ENCODE measurements at regions not wholly inside any gene's neighbourhood (a gene's known extent, or its start where the extent isn't known, plus 50 kb on each side); places are given as distances from the start of the nearest gene placed in this dataset.

GRCh38 chr1:209364716-209365115 is 218.8 kb upstream of the CAMK1G start:
- no peak for DNase-seq

GRCh38 chr1:209367061-209367772 is 216.3 kb upstream of the CAMK1G start:
- DNase-seq, result no peak

GRCh38 chr1:209368864-209369598 is 214.5 kb upstream of the CAMK1G start:
- no peak for DNase-seq

DNA sequence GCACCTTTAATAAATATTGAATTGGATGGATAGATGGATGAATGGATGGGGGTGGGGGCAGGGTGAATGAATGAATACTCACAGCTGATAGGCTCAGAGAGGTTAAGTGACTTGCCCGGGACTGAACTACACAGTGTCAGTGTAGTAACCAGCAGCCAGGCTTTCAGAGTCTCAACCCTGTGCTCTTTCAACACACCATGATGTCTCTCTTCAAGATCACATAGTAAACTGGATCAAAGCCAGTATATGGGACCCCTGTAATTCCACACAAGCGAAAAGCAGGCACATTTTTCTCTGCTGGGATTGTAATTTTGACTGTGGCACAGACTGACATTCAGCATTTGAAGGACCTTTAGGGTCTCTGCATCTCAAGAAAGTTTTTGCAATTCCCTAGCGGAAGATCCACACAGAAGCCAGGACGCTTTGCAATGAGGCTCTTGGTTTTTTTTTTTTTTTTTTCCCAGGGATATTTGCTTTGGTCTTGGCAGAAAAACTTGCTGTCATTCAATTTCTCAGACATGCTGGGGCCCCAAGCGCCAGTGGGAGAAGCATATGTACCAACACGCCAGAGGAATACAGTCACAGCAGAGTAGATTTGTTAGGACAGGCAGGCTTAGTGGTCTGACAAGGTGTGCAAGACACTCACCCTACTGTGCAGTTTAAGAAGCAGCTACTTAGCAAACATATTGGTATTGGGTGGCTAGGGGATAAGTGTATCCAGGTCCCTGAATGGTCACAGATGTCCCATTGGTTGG is 213.1 kb upstream of the CAMK1G start:
- no peak for DNase-seq

GRCh38 chr1:209375097-209375496 is 208.4 kb upstream of the CAMK1G start:
- no peak for DNase-seq

- no peak for DNase-seq
These were observed 207.7 kb upstream of the CAMK1G start for GRCh38 chr1:209375671-209376365.

DNA sequence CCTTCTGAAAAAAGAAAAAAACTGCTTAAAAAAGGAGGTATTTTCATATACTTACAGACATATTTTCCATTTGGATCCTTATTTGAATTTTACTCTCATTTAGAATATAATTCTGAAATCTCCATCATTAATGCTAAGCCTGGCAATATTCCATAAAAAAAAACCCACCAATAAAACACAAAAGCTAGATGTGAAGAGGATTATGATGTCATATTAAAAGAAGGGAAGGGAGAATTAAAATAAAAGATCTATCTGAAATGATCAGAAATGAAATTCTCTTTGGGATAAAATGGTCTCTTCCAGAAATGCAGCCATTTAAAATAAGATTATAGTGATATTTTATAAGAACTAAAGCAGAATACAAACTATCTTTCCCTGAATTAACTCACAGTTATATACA is 206.7 kb upstream of the CAMK1G start:
- DNase-seq, result no peak

GRCh38 chr1:209377995-209378394 is 205.5 kb upstream of the CAMK1G start:
- DNase-seq, result no peak

GRCh38 chr1:209379280-209379679 is 204.2 kb upstream of the CAMK1G start:
- no peak for DNase-seq

DNA sequence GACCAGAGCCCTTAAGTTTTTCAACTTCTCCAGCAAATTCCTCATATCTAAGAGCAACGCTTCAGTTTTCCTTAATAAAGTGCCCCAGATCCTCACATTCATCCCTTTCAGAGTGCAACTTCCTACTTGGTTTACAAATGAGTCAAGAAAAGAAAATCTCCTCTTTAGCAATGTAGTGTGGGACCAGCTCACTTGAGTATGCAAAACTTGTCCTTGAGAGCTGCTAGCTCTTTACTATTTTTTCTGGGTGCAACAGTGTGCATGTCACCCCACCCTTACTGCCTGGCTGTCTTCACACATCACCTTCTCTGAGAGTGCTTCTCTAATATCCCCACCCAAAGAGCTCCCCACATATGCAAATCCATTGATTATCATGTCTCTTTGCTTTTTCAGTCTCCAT is 203.1 kb upstream of the CAMK1G start:
- DNase-seq, result no peak

GRCh38 chr1:209382231-209383100 is 201.0 kb upstream of the CAMK1G start:
- no peak for DNase-seq

GRCh38 chr1:209383422-209383821 is 200.1 kb upstream of the CAMK1G start:
- no peak for DNase-seq

DNA sequence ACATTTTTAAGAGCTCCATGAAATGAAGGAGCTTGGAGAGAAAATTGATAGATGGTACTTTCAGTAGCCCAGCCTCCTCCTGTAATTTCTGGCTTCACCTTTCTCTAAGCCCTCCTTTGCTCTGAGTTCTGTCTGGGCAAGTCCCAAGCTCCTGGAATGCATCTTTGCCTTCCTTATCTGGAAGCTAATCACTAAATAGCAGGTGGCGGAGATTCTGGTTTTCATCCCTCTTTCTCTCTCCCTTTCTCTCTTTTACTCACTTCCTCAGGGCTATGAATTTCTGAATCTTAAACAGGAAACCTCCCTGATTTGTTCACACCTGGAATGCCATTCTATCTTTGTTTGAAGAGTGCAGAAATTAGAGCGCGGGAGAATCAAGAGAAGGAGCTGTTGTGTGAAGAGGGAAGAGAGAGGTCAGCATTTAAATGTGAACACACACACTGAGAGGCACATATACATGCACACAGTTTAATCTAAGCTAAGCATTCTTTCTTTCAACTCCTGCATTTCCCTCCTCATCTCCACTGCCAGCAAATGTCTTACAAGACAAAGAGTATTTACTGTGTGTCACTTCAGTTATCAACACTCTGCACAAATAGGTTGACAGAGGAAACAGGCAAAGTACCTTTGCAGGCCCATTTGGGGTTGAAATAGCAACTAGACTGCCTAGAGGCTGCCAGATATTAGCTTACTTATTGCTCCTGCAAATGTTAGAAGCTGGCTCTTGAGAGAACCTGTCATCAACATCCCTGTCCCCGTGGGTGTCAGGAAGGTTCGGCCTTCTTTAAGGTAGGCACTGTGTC is 199.4 kb upstream of the CAMK1G start:
- no peak for DNase-seq

DNA sequence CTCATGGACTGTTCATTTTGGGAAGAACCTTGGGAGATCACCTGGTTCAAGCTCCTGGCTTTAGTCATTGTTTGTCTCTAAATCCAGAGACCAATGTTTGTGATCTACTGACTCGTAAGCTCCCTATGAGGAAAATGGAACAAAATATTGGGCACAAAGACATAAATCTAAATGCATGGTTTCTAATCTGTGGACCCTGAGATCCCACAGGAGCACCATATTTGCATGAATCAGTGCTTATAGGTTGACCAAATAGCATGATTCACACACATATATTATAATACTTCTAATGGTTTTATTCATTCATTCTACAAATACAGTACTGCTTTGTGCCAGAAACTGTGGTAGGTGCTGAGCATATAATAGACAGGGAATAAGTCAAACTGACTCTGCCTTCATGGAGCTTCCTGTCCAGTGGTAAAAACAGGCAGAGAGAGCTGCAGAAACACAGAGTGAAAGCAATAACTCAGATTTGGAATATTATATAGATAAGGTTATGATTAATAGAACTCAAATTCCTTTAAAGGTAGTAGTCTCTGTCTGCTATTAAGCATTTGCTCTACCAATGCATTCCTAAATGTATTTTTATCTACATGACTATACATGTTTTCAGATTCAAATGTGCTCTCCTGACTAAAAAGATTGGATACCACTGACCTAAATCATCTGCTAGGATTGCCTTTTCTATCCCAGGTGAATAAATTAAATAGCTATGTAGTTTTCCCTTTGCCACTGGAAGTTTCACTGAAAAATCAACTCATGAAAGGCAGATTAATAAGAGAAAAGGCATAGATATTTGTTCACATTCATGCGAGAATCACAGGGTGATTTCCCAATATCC is 198.6 kb upstream of the CAMK1G start:
- no peak for DNase-seq

DNA sequence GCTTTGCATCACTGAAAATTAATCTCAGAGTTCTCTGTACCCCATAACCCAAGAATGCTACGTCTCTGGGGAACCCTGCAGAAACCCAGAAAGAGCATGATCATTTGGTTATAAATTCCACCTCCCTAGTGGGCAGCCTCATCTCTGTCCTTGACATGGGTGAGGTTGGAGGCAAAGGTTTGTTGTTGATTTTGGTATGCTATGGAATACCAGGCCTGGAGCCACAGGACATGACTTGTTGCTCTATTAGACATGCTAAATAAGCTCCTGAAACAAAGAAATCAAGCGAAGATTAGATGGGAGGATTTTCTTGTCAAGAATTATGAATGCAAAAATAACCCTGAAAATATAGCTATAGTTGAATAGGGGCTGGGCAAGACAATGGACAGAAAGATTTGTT is 197.4 kb upstream of the CAMK1G start:
- no peak for DNase-seq

GRCh38 chr1:209387271-209387968 is 196.1 kb upstream of the CAMK1G start:
- DNase-seq, result no peak

DNA sequence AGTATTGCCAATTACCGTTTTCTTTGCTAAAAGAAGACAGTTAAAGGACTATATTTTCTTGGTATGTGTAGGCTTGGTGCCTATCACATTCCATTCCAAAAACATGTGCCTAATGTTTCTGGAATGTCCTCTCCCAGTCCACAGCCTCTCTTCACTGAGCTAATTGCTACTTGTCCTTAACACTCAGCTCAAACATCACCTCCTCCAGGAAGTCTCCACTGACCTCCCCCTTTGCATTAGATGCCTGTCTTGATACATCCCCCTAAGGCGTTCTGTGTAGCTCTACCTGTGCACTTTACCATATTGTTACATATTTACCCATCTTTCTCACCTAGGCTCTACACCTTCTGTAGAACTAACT is 195.6 kb upstream of the CAMK1G start:
- no peak for DNase-seq

- DNase-seq, result no peak
These were observed 195.2 kb upstream of the CAMK1G start for GRCh38 chr1:209388358-209388757.

GRCh38 chr1:209389258-209389657 is 194.3 kb upstream of the CAMK1G start:
- DNase-seq, result no peak

- no peak for DNase-seq
These were observed 193.5 kb upstream of the CAMK1G start for GRCh38 chr1:209389975-209390374.

Measured in RPMI8226 (cell line).